ENCODE measurements at regions not wholly inside any gene's neighbourhood (a gene's known extent, or its start where the extent isn't known, plus 50 kb on each side); places are given as distances from the start of the nearest gene placed in this dataset.

DNA sequence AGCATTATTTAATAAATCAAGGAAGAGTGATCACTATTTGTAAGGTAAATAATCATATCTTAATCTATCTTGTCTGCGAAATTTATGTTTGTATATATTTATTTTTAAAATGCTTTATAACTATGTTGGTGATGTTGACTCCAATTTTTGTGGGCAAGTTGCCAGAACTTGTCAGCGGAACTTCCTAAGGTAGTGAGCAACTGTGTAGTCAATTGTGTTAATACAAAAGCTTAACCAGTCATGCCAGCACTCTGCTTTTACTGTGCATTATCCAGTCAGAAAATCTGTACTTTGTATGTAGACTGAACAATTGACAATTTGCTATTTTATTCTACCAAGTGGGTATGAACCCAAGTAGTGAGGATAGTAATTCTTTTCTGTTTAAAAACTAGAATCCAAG is 61.9 kb upstream of the RND3 start:
- TF ChIP-seq POLR2AphosphoS5 (IDR thresholded peaks at IDR 0.05; ENCODE audit: borderline replicate concordance, low read depth, low read length) = no peak
- TF ChIP-seq EZH2 (IDR thresholded peaks at IDR 0.05) = no peak
- no peak for TF ChIP-seq FOXP2 (optimal IDR thresholded peaks at IDR 0.05; ENCODE audit: control extremely low read depth, extremely low read length, insufficient read depth)
